Left ventricle myocardium inferior (tissue), 1 donor: ENCODE measurements at regions not wholly inside any gene's neighbourhood (a gene's known extent, or its start where the extent isn't known, plus 50 kb on each side); places are given as distances from the start of the nearest gene placed in this dataset.

Experiments
- DNase-seq: peaks from one replicate; pipeline ENCODE4 v3.0.0-alpha.2; 2020
- H3K27ac ChIP-seq: fragments of 200-600 bp; replicated peaks from 2 replicates; pipeline ENCODE4 v1.8.0; 2021
- H3K27me3 ChIP-seq: fragments of 200-600 bp; 2 replicates; pipeline ENCODE4 v1.8.0; 2021; ENCODE audit warnings: low read depth
- H3K36me3 ChIP-seq: fragments of 200-600 bp; 2 replicates; pipeline ENCODE4 v1.8.0; 2021
- H3K4me1 ChIP-seq: fragments of 200-600 bp; 2 replicates; pipeline ENCODE4 v1.8.0; 2021
- H3K4me3 ChIP-seq: fragments of 200-600 bp; 2 replicates; pipeline ENCODE4 v1.8.0; 2021; ENCODE audit warnings: mild to moderate bottlenecking, moderate library complexity
- H3K9me3 ChIP-seq: fragments of 200-600 bp; replicated peaks from 2 replicates; pipeline ENCODE4 v1.8.0; 2021
- intact Hi-C: fragments of 100-400 bp; cut with micrococcal nuclease; formaldehyde crosslinking; loops from one replicate; pipeline ENCODE4 v1.11.0; 2022
- TF ChIP-seq, protein P1 (sequence below): fragments of 200-600 bp; IDR thresholded peaks from 2 replicates; pipeline ENCODE4 v1.8.0; 2021; ENCODE audit warnings: antibody characterized with exemption, mild to moderate bottlenecking, borderline replicate concordance
- donor health status: DM: no; HTN: yes; CAD: no; lungs with severe emphysema.

GRCh38 chr1:60132108-60132507, 58.5 kb upstream of the C1orf87 start:
- no peak for DNase-seq
- TF ChIP-seq, protein P1, sequence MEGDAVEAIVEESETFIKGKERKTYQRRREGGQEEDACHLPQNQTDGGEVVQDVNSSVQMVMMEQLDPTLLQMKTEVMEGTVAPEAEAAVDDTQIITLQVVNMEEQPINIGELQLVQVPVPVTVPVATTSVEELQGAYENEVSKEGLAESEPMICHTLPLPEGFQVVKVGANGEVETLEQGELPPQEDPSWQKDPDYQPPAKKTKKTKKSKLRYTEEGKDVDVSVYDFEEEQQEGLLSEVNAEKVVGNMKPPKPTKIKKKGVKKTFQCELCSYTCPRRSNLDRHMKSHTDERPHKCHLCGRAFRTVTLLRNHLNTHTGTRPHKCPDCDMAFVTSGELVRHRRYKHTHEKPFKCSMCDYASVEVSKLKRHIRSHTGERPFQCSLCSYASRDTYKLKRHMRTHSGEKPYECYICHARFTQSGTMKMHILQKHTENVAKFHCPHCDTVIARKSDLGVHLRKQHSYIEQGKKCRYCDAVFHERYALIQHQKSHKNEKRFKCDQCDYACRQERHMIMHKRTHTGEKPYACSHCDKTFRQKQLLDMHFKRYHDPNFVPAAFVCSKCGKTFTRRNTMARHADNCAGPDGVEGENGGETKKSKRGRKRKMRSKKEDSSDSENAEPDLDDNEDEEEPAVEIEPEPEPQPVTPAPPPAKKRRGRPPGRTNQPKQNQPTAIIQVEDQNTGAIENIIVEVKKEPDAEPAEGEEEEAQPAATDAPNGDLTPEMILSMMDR = no peak
- intact Hi-C loops = no loop called here
- H3K4me1 ChIP-seq = no peaks in the 10 kb centered on the region
- no peak overlapping the region for H3K4me3 ChIP-seq
- H3K9me3 ChIP-seq = no peaks in the 10 kb centered on the region
- no peaks in the 10 kb centered on the region for H3K36me3 ChIP-seq
- no peaks in the 10 kb centered on the region for H3K27me3 ChIP-seq
- no peak overlapping the region for H3K27ac ChIP-seq

- TF ChIP-seq, protein P1 = no peak
- intact Hi-C loops = no loop called here
- H3K27me3 ChIP-seq = no peaks in the 10 kb centered on the region
- no peaks in the 10 kb centered on the region for H3K36me3 ChIP-seq
- no peak overlapping the region for H3K27ac ChIP-seq
- no peaks in the 10 kb centered on the region for H3K9me3 ChIP-seq
- no peak for DNase-seq
- no peak overlapping the region for H3K4me3 ChIP-seq
- no peaks in the 10 kb centered on the region for H3K4me1 ChIP-seq
Observed at GRCh38 chr1:60130703-60131102, 57.1 kb upstream of the C1orf87 start.

GRCh38 chr1:60129911-60130310, 56.3 kb upstream of the C1orf87 start:
- Histone ChIP-seq H3K27me3 (no peaks in the 10 kb centered on the region), H3K36me3 (no peaks in the 10 kb centered on the region), H3K4me3 (no peak overlapping the region), H3K4me1 (no peaks in the 10 kb centered on the region), H3K9me3 (no peaks in the 10 kb centered on the region), H3K27ac (no peak overlapping the region)
- TF ChIP-seq, protein P1 = no peak
- DNase-seq = no peak
- intact Hi-C loops = no loop called here

DNA sequence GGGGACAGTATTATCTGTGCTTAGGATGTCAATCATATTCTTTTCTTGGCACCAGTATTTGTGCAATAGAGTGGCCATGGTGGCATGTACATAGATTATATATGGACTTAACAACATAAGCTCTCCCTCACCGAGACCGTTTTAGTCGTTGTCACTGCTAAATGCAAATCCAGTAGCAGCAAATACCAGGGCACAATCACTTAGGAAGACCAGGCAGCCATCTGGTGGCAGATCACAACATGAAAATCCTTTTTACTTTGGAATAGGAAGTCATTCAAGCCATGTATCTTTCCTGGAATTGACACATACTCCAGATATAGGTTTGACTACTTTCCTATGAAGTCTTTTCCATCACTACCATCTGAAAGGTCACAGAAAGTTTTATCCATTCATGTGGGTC, 53.2 kb upstream of the C1orf87 start:
- intact Hi-C loops = no loop called here
- no peak overlapping the region for H3K4me3 ChIP-seq
- H3K27ac ChIP-seq = no peak overlapping the region
- peaks cover 2% of the 10 kb centered on the region for H3K9me3 ChIP-seq
- no peaks in the 10 kb centered on the region for H3K36me3 ChIP-seq
- no peaks in the 10 kb centered on the region for H3K27me3 ChIP-seq
- TF ChIP-seq, protein P1 = no peak
- no peak for DNase-seq
- H3K4me1 ChIP-seq = no peaks in the 10 kb centered on the region
